ENCODE measurements at regions not wholly inside any gene's neighbourhood (a gene's known extent, or its start where the extent isn't known, plus 50 kb on each side); places are given as distances from the start of the nearest gene placed in this dataset.

DNA sequence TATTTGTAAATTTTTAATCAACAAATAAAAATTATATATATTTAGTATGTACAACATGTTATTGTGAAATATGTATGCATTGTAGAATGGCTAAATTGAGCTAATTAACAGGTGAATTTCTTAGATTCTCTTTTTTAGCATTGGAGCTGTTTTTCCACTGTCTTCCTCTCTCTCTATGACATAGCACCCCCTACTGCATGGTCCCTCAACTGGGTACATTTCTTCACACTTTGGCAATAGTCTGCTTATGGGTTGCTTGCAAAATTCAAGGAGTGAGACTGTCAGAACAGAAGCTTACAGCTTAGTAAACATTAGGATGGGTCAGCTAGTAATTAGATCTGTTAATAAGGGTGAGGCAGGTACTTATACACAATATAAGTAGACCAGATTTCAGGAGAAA lies 658.5 kb upstream of the MGAT4C start:
- Histone ChIP-seq H3K9me3 (no peaks in the 10 kb centered on the region), H3K4me3 (ENCODE audit: low read depth in 1 of 2, low read length in 1 of 2) (no peak overlapping the region), H3K27ac (no peak overlapping the region), H3K36me3 (no peaks in the 10 kb centered on the region), H3K4me1 (ENCODE audit: control insufficient read depth in 1 of 2, insufficient read depth in 1 of 2, low read depth in 1 of 2, low read length in 1 of 2) (no peaks in the 10 kb centered on the region), H3K27me3 (no peaks in the 10 kb centered on the region)
- TF ChIP-seq, protein P1, sequence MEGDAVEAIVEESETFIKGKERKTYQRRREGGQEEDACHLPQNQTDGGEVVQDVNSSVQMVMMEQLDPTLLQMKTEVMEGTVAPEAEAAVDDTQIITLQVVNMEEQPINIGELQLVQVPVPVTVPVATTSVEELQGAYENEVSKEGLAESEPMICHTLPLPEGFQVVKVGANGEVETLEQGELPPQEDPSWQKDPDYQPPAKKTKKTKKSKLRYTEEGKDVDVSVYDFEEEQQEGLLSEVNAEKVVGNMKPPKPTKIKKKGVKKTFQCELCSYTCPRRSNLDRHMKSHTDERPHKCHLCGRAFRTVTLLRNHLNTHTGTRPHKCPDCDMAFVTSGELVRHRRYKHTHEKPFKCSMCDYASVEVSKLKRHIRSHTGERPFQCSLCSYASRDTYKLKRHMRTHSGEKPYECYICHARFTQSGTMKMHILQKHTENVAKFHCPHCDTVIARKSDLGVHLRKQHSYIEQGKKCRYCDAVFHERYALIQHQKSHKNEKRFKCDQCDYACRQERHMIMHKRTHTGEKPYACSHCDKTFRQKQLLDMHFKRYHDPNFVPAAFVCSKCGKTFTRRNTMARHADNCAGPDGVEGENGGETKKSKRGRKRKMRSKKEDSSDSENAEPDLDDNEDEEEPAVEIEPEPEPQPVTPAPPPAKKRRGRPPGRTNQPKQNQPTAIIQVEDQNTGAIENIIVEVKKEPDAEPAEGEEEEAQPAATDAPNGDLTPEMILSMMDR (IDR thresholded peaks at IDR 0.05) = no peak

DNA sequence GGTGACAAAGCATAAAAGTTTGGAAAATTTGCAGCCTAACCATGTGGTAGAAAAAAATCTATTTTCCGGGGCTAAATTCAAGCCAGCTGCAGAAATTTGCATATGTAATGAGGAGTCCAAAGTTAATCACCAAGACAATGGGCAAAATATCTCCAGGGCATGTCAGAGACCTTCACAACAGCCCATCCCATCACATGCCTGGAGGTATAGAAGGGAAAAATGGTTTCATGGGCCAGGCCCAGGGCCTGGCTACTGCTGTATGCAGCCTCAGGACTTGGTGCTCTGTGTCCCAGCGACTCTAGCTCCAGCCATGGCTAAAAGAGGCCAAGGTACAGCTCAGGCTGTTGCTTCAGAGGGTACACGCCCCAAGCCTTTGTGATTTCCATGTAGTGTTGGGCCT lies 655.8 kb upstream of the MGAT4C start:
- Histone ChIP-seq H3K27ac (no peak overlapping the region), H3K4me1 (ENCODE audit: control insufficient read depth in 1 of 2, insufficient read depth in 1 of 2, low read depth in 1 of 2, low read length in 1 of 2) (no peaks in the 10 kb centered on the region), H3K9me3 (no peaks in the 10 kb centered on the region), H3K36me3 (no peaks in the 10 kb centered on the region), H3K4me3 (ENCODE audit: low read depth in 1 of 2, low read length in 1 of 2) (no peak overlapping the region), H3K27me3 (no peaks in the 10 kb centered on the region)
- TF ChIP-seq, protein P1 (IDR thresholded peaks at IDR 0.05) = no peak

DNA sequence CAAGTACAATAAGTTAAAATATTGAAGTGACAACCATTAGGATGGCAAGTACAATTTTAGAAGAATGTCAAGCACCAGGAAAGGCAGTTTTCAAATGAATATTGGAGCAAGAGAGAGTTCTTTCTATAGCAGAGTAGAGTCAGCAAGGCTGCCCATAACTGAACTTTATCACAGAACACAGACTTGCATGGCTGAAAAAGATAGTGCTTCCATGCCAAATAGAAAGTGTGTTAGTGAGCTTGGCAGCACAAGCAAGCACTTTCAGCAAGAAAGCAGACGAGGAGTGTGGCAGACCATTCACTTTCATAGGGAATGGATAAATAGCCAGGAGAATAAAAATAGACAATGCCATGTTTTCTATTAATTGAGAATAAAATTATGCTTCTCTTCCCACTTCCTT lies 647.0 kb upstream of the MGAT4C start:
- Histone ChIP-seq H3K27me3 (no peaks in the 10 kb centered on the region), H3K36me3 (no peaks in the 10 kb centered on the region), H3K9me3 (no peaks in the 10 kb centered on the region), H3K4me1 (ENCODE audit: control insufficient read depth in 1 of 2, insufficient read depth in 1 of 2, low read depth in 1 of 2, low read length in 1 of 2) (no peaks in the 10 kb centered on the region), H3K4me3 (ENCODE audit: low read depth in 1 of 2, low read length in 1 of 2) (no peak overlapping the region), H3K27ac (no peak overlapping the region)
- TF ChIP-seq, protein P1 (IDR thresholded peaks at IDR 0.05) = no peak

DNA sequence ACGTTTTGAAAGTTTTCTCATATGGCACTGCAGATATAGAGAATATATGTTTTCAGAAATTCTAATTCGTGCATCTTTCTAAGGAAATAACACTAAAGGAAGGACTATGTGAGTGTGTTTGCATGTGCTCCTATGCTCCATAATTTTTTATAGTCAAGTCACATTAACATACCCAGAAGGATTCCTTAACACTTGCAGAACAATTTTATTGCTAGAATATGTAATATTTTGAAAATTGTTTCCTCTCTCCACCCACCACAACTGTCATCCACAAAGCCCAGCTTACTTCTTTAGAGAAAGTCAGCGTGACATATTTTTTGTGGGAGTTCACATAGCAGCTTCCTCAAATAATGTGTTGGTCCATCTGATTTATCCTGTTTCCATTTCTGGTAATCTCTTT lies 604.6 kb upstream of the MGAT4C start:
- TF ChIP-seq, protein P1 (IDR thresholded peaks at IDR 0.05) = no peak
- Histone ChIP-seq H3K9me3 (no peaks in the 10 kb centered on the region), H3K36me3 (no peaks in the 10 kb centered on the region), H3K4me3 (ENCODE audit: low read depth in 1 of 2, low read length in 1 of 2) (no peak overlapping the region), H3K27me3 (no peaks in the 10 kb centered on the region), H3K27ac (no peak overlapping the region), H3K4me1 (ENCODE audit: control insufficient read depth in 1 of 2, insufficient read depth in 1 of 2, low read depth in 1 of 2, low read length in 1 of 2) (no peaks in the 10 kb centered on the region)

DNA sequence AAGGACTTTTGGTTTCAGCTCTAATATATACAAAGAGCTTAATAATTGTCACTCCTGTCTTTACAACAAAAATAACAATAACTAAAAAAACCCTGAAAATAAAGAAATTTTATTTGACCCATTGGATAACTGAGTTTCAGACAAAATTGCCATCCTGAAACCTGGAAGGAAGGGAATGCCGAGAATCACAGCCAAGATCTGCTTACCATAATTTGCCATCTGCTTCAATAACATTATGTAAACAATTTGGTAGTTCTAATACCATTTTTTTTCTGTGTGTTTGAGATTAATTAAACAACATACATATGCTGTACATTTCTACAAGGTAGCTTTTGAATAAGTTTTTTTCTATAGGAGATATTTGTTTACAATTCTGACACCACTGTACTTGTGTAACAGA lies 596.3 kb upstream of the MGAT4C start:
- H3K27ac ChIP-seq = no peak overlapping the region
- TF ChIP-seq, protein P1 (IDR thresholded peaks at IDR 0.05) = no peak
- no peaks in the 10 kb centered on the region for H3K9me3 ChIP-seq
- H3K27me3 ChIP-seq = no peaks in the 10 kb centered on the region
- no peak overlapping the region for H3K4me3 ChIP-seq (ENCODE audit: low read depth in 1 of 2, low read length in 1 of 2)
- H3K36me3 ChIP-seq = no peaks in the 10 kb centered on the region
- no peaks in the 10 kb centered on the region for H3K4me1 ChIP-seq (ENCODE audit: control insufficient read depth in 1 of 2, insufficient read depth in 1 of 2, low read depth in 1 of 2, low read length in 1 of 2)

DNA sequence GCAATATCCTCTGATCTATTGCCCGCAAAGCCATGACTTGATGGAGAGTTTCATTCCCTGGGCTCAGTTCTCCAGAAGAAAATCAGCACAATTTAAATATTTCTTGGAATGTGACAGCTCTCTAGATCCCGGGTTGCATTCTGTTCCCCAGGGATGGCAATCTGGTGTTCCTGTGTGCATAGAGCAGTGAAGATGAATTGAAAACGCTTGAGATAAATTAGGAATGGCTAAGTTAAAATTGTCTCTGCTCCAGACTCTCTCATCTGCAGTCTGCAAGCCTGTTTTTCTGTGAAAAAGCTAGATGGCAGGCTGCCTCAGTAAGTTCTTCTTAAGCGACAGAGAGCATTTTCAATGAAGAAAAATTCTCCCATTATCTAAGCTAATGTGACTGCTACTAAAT lies 582.5 kb upstream of the MGAT4C start:
- Histone ChIP-seq H3K4me1 (ENCODE audit: control insufficient read depth in 1 of 2, insufficient read depth in 1 of 2, low read depth in 1 of 2, low read length in 1 of 2) (no peaks in the 10 kb centered on the region), H3K36me3 (no peaks in the 10 kb centered on the region), H3K27ac (no peak overlapping the region), H3K4me3 (ENCODE audit: low read depth in 1 of 2, low read length in 1 of 2) (no peak overlapping the region), H3K9me3 (no peaks in the 10 kb centered on the region), H3K27me3 (no peaks in the 10 kb centered on the region)
- TF ChIP-seq, protein P1 (IDR thresholded peaks at IDR 0.05) = no peak
